Stomach (tissue), 4 donors: ENCODE measurements at regions not wholly inside any gene's neighbourhood (a gene's known extent, or its start where the extent isn't known, plus 50 kb on each side); places are given as distances from the start of the nearest gene placed in this dataset.

ENCODE experiments used
- EP300 ChIP-seq: sonication (generic); formaldehyde crosslinking; IDR thresholded peaks from one replicate; pipeline ENCODE4 v1.6.1; 2017; ENCODE audit warnings: antibody characterized with exemption
- POLR2AphosphoS5 ChIP-seq, 3 donors: sonication (generic); formaldehyde crosslinking; IDR thresholded peaks; one replicate each; pipeline ENCODE4 v1.6.1; 2016; ENCODE audit warnings: antibody characterized with exemption in 3 of 3
- TF ChIP-seq, protein P1 (sequence below), 7 experiments: fragments of 450-650 bp in 4 of 7; fragments of 200-600 bp in 3 of 7; sonication (generic) in 3 of 7; IDR thresholded peaks; one replicate each; pipeline ENCODE4 v1.5.1; 2016 to 2019; ENCODE audit warnings: antibody characterized with exemption in 7 of 7, control low read depth in 2 of 7, mild to moderate bottlenecking in 1 of 7

DNA sequence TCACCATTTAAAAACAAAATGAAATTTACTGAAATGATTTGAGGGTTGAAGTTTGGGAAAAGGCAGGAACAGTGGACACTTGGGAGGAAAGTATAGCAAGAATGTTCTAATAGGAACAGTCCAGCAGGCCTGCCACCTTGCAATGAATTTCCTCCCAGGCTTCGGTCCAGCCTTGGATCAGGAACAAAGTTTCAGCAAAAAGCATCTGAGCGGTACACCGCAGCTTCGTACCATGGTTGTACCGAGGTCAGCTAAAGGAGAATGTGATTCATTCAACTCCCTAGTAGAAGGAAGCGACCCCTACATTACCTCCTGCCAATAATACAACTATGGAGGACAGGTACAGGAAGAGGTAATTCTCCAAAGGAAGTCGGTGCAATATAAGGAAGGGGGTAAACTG, 111.4 kb downstream of the ENC1 start:
- TF ChIP-seq EP300, result no peak
- TF ChIP-seq, protein P1, sequence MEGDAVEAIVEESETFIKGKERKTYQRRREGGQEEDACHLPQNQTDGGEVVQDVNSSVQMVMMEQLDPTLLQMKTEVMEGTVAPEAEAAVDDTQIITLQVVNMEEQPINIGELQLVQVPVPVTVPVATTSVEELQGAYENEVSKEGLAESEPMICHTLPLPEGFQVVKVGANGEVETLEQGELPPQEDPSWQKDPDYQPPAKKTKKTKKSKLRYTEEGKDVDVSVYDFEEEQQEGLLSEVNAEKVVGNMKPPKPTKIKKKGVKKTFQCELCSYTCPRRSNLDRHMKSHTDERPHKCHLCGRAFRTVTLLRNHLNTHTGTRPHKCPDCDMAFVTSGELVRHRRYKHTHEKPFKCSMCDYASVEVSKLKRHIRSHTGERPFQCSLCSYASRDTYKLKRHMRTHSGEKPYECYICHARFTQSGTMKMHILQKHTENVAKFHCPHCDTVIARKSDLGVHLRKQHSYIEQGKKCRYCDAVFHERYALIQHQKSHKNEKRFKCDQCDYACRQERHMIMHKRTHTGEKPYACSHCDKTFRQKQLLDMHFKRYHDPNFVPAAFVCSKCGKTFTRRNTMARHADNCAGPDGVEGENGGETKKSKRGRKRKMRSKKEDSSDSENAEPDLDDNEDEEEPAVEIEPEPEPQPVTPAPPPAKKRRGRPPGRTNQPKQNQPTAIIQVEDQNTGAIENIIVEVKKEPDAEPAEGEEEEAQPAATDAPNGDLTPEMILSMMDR (IDR thresholded peaks at IDR 0.05), result no peak
- TF ChIP-seq POLR2AphosphoS5 (IDR thresholded peaks at IDR 0.05), result no peak
